ENCODE measurements at regions not wholly inside any gene's neighbourhood (a gene's known extent, or its start where the extent isn't known, plus 50 kb on each side); places are given as distances from the start of the nearest gene placed in this dataset.
"Not testable (repeated sequence)": the region's sequence is repeated elsewhere in the genome, so short reads cannot be mapped to it uniquely, and the experiment has no call there.

DNA sequence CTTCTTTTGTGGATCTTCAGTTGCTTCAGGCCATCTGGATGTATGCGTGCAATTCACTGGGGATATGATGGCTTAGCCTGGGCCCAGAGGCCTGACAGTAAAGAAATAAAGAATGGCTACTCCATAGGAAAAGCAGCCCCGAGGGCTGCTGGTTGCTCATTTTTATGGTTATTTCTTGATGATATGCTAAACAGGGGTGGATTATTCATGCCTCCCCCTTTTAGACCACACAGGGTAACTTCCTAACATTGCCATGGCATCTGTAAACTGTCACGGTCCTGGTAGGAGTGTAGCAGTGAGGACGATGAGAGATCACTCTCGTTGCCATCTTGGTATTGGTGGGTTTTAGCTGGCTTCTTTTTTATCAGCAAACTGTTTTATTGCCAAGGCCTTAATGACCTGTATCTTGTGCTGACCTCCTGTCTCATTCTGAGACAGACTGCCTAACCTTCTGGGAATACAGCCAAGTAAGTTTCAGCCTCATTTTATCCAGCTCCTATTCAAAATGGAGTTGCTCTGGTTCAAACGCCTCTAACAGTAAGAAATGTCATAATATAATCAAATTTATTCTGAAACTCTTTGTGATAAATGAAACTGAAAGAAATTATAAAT lies 60.5 kb downstream of the DSEL start:
- DNase-seq (ENCODE audit: low read depth in 4 of 4, low spot score in 3 of 4): no peak

DNA sequence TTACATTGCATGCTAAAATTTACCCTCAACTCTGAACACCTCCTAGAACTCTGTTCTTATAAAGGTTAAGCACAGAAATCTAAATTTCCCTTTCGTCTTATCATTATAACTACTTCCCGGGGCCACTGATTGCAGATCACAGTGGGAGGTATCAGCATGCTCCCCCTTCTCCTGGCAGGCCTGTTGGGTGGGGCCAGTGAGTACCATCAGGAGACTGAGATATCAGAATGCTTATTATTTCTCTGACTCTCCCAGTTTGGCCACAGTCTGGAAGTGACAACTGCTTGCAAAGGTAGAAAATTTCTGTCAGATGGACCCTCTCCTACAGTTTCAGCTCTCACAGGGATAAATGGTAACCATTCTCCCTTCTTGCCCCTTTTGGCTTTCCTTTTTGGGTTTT lies 62.6 kb downstream of the DSEL start:
- no peak for DNase-seq (ENCODE audit: low read depth in 4 of 4, low spot score in 3 of 4)

DNA sequence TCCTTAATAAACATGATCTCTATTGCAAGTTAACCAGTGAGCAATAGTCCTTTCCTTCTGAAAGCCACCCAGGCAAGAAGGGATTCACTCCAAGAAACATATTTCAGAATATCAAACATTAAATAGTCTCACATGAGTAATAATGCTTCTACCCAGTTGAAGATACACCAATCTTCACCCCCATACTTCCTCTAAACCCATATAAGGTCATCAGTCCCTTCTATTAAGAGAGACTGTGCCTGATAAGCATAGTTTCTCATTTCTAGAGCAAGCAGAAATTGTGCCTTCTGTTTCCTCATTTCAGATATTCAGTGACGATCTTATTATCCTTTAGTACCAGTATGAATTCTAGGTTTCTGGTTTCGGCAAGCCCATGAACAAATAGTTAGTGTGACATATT lies 64.6 kb downstream of the DSEL start:
- no peak for DNase-seq (ENCODE audit: low read depth in 4 of 4, low spot score in 3 of 4)

DNA sequence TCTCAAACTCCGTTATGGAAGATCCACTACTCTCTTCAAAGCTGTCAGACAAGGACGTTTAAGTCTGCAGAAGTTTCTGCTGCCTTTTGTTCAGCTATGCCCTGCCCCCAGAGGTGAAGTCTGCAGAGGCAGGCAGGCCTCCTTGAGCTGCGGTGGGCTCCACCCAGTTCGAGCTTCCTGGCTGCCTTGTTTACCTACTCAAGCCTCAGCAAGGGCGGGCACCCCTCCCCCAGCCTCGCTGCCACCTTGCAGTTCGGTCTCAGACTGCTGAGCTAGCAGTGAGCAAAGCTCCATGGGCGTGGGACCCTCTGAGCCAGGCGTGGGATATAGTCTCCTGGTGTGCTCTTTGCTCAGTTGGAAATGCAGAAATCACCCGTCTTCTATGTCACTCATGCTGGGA lies 65.4 kb downstream of the DSEL start:
- DNase-seq (ENCODE audit: low read depth in 4 of 4, low spot score in 3 of 4): not testable (repeated sequence)

DNA sequence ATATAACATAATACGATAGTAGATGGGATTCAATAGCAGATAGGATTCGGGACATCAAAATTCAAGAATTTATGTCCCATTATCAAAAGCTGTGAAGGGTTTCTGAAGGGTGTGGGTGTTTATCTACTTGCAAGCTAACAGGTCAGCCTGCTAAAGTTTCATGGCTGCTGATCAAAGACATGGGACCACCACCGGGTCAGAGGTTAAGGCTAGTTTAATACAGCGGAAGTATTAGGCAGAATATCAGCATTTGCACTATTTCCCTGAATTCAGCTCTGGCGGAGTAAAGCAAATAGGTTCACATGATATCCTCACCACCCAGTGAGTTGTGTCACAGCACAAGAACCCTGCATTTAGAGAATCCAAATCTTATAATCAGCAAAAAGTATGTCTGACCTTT lies 82.5 kb downstream of the DSEL start:
- no peak for DNase-seq (ENCODE audit: low read depth in 4 of 4, low spot score in 3 of 4)

DNA sequence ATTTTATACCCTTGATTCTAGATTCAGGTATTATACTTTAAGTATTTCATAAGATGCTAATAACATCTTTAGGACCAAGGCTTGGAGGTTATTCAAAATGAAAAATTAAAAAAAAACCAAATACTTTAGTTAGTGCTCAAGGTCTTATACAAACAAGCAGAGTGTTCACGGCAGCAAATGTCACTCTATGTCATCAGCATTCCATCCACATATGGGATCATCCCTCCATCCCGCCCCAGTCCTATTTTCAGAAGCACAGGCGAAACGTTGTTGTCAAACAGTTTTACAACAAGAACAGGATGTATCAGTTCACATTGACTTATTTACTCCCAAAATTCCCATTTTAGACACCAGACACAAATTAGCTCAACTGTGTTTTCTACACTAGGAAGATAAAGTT lies 83.7 kb downstream of the DSEL start:
- no peak for DNase-seq (ENCODE audit: low read depth in 4 of 4, low spot score in 3 of 4)

DNA sequence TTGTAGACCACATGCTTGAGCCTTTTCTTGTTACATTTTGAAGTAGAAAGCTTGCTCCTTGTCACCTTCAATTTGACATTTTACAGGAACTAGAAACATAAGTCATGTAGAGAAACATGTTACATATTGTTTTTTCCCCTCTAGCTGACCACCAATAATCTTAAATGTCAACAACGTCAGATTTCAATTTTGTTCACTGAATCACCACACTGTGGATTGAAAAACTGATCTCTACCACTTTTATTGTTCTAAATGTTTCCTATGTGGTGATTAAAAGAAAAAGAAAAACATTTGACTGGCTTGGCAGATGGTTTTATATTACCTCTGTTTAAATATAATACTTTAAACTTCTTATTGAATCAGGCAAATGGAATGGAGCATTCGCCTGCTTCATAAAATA lies 87.7 kb downstream of the DSEL start:
- no peak for DNase-seq (ENCODE audit: low read depth in 4 of 4, low spot score in 3 of 4)

DNA sequence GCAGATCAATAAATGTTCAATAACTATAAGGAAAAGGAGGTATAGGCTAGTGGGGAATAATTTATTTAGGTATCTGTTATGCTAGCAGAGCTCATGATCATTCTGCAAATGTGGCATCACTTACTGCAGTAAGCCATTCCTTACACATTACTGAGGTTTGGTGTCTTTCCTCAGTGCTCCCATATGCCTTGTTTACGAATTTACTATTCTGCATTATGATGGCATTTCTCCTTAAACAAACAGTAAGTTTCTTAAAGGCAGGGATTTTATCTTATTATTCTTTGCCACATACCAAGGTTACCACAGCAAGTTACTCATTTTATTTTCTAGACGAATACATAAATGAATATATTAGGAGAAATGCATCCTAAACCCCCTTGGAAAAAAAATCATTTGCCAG lies 88.4 kb downstream of the DSEL start:
- no peak for DNase-seq (ENCODE audit: low read depth in 4 of 4, low spot score in 3 of 4)

DNA sequence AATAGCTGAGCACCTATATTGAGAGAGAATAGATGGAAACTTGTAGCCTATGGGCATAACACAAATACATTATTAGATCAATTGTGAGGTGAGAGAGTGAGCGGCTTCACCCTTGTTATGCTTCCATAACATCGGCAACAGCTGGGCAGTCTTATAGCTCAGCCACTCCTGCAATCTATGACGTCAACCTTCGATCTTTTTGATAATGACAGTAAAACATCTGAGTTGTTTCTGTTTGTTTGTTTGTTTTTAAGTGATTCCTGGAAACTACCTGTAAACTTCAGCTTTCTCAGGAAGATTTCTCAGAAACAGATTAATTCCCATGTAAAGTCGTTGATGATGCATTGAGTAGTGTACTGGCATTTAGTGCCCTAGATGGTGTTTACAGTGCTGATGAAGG lies 90.0 kb downstream of the DSEL start:
- no peak for DNase-seq (ENCODE audit: low read depth in 4 of 4, low spot score in 3 of 4)

DNA sequence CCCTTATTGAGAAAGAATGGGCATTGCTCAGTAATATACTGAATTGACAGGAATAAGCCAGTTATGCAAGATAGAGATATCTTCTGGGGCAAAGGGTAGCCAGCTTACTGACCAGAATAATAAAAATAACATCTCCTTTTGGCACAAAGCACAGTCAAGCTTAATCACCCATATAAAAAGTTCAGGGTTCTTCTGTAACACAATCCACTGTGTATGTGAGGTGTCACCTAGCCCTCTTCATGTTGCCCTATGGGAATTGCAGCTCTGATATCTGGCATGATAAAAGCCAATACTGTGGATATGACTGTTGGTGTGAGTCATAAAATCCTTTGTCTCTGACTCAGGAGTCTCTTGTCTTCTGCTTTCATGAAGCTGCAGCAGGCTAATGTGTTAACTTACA lies 90.8 kb downstream of the DSEL start:
- DNase-seq (ENCODE audit: low read depth in 4 of 4, low spot score in 3 of 4): no peak

DNA sequence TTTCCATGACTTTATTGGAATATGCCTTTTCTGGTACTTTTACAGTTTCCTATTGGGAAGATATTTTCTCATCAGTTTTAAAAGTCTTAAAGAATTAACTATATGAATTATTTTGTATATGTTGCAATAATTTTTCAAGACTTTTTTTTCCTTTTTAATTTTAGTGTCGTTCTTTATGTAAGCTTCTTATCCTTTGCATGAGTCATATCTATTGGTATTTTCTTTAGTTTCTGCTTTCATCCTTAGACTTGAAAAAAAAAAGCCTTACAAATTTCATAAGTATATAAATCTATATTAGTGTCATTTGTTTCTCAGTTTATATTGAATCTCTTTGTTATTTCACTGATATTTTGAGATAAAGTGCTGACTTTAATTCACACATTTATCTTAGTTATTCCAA lies 94.9 kb downstream of the DSEL start:
- no peak for DNase-seq (ENCODE audit: low read depth in 4 of 4, low spot score in 3 of 4)

DNA sequence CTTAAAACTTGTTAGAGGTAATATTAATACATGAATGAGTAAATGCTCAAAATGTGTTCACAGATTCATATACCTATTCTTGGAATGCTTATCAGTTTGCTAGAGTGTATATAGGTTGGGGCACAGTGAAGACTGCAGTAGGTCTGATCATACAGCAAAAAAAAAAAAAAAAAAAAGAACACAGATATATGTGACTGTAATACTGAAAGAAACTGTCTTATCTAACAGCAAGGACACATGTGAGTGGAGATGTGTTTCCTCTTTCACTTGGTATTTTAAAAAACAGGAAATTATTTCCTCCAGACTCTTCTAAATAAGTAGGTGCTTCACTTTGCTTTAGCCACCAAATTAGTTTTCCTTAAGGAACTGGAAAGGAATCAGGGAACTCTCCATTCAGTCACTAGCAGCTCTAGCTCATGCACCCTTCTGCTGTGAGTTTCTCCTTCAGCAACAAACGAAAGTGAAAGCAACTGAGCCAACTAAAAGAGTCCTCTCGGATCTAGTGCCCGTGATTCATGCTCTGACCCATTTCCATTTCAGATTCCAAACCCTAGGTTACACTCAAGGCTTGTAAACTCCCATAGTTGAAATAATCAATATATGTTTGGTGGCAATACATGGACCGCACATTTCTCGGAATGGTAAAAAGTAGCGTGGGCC lies 98.5 kb downstream of the DSEL start:
- DNase-seq (ENCODE audit: low read depth in 4 of 4, low spot score in 3 of 4): no peak

DNA sequence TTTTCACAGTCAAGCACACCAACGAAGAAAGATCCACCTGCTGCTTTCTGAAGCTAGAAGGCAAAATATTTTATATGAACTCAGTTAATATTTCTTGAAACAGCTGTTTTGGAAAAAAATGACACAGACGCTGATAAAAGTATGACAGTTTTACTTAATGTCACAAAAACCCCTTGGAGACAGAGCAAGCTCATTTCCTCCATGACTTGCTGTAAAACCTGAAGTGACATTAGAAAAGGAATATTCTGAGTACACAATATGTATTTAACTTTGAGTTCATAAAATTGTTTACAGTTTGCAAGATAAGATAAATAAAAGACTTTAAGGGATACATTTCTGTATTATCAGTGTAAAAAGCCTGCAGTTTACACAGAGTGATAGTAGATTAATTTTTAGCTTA lies 105.4 kb downstream of the DSEL start:
- no peak for DNase-seq (ENCODE audit: low read depth in 4 of 4, low spot score in 3 of 4)

DNA sequence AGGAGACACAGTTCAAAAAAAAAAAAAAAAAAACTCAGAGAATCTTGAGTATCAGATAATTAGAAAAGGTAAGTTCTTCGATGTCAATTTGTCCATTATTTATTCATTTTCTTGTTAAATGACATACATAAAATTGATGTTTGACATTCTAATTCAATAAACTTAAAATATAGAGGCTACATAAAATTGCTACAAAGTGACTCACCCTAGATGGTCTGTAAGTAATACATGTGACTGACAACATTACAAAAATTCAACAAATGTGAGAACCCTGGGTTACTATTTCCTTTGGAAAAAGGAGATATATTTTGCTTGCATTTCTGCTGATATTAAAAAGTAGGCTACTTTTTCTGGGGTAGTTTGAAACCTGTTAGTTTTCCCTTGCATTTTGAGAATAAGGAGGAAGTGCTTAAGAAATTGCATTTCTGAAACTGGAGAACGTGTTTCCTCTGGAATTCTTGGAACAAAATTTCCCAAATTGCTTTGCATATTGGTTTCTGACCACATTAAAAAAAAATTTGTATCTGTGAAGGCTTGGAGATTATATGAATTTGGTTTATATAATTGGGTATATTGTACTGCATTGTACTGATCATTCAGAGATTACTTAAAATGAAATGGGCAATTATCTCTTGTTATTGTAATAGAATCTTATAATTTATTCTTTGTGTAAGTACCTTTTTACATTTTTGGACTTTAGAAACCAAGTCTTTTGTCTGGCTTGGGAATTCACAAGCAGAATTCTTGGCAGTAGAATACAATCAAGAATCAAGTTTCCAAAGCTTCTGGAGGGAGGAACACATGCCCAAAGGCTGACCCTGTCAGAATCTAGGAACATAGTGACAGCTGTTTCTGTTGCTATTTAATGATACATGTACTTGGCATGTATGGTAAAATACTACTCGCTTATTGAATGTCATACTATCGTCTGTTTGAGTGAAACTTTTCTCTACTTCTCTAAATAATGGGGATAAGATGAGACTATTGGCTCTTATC lies 106.1 kb downstream of the DSEL start:
- no peak for DNase-seq (ENCODE audit: low read depth in 4 of 4, low spot score in 3 of 4)

DNA sequence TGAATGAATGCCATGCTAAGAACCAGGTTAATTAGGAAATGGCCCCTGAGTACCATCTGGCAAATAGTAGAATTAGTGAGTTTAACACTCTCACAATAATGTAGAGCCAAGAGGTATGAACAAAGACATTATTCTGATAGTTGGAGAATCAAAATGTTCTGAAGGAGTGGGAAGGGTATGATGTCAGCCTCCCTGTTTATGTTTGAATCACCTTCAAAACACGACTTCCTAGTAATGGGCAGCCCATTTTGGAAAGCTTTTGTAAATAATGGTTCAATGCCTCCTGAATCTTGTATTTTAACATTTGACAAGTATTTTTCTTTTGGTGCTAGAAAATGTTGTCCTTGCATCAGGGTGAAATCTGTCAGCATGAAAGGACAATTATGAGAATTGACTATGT lies 108.3 kb downstream of the DSEL start:
- no peak for DNase-seq (ENCODE audit: low read depth in 4 of 4, low spot score in 3 of 4)

DNA sequence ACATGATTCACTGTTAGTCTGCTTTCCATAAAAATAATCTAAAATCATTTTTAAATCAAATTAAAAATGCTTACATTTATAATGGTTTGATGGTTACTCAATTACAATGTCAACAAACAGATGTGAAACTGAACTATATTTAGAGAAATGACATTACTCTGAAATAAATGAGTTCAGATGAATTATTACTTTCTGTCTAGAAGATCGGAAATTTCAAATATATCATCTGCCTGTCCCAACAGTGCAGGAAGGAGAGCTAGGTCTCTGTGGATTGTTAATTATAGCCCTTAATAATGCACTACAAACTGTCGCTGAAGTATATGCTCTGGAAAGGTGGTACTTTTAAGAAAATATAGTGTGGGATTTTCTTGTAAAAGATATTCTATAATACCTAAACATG lies 109.8 kb downstream of the DSEL start:
- DNase-seq (ENCODE audit: low read depth in 4 of 4, low spot score in 3 of 4): no peak

DNA sequence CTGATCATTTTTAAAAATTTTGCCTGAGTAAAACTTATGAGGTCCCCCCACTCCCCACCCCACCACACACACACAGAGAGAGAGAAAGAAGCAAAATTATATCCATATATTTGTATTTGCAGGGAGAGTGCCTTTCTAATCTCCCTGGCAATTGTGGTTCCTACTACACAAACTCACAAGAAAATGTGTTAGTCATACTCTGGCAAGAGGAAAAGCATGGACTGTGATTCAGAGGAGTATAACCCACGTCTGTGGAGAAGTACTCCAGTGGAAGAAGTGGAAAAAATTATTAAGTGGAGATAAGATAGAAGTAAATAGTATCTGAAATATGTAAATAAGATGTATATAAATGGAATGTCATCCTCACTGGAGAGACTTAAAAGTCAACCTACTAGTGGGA lies 114.0 kb downstream of the DSEL start:
- no peak for DNase-seq (ENCODE audit: low read depth in 4 of 4, low spot score in 3 of 4)

DNA sequence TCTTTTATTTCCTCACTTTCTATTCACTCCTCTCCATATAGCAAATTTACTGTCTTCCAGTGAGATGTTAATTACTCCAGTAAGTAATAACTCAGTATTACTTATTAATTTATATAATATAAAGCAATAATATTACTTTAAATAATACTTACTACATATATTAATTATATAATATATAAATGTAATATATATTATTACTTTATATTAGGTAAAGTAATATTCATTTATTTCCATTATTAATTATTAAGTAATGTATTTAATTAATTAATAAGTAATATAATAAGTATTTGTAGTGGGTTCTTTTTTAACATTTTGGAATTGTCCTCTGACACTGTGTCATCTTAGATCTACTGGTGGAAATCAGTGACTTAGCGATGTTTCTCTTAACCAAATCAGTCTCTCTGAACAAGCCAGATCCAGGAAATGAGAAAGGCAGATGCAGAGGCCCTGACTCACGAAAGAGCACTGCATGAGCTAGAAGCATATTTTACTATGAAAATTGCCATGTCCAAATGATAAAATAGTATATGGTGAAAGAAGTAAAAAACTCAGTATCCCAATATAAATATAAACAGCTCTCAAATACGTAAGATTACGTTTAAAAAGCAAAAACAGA lies 115.9 kb downstream of the DSEL start:
- no peak for DNase-seq (ENCODE audit: low read depth in 4 of 4, low spot score in 3 of 4)

DNA sequence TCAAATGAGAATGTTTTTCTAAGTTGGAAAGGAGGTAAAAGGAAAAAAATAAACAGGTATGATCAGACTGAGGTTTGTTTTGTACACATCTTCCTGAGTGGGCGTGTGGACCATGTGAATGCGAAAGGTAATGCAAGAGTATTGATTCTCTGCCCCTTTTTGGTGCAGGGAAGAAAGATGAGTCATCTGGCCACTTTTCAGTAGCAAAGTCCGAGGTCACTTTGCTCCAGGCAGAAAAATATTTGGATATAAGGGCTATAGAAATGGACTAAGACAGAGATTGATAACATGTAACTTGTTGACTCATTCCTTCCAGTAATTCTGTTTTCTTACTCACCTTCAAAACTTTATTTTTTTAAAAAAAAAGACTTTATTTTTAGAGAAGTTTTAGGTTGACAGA lies 130.5 kb downstream of the DSEL start:
- no peak for DNase-seq (ENCODE audit: low read depth in 4 of 4, low spot score in 3 of 4)

DNA sequence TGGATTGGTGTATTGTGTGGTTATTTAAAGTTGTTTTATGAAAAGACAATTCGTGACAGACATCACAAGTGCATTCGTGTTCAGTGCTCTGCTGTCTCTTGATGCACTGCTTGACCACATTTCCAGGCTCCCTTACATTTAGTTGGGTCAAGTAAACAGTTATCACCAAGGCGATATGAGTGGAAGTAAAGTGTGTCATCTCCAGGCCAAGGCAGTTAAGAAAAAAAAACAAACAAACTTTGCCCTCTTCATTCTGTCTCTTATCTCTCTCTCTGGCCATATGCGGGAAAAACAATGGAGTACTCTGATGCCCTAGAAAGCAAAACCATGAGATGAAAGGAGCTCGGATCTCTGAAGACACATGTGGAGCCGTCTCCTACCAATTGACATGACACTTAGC lies 131.1 kb downstream of the DSEL start:
- no peak for DNase-seq (ENCODE audit: low read depth in 4 of 4, low spot score in 3 of 4)

DNA sequence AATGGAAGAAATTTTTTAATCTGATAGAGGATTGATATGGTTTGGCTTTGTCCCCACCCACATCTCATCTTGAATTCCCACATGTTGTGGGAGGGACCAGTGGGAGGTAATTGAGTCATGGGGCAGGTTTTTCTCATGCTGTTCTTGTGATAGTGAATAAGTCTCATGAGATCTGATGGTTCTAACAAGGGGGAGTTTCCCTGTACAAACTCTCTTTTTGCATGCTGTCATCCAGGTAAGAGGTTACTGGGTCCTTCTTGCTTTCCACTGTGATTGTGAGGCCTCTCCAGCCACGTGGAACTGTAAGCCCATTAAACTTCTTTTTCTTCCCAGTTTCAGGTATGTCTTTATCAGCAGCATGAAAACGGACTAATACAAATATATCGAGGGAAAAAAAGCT lies 132.5 kb downstream of the DSEL start:
- DNase-seq (ENCODE audit: low read depth in 4 of 4, low spot score in 3 of 4): not testable (repeated sequence)

Measured in right renal pelvis (tissue), 4 donors.